ENCODE measurements at regions not wholly inside any gene's neighbourhood (a gene's known extent, or its start where the extent isn't known, plus 50 kb on each side); places are given as distances from the start of the nearest gene placed in this dataset.

DNA sequence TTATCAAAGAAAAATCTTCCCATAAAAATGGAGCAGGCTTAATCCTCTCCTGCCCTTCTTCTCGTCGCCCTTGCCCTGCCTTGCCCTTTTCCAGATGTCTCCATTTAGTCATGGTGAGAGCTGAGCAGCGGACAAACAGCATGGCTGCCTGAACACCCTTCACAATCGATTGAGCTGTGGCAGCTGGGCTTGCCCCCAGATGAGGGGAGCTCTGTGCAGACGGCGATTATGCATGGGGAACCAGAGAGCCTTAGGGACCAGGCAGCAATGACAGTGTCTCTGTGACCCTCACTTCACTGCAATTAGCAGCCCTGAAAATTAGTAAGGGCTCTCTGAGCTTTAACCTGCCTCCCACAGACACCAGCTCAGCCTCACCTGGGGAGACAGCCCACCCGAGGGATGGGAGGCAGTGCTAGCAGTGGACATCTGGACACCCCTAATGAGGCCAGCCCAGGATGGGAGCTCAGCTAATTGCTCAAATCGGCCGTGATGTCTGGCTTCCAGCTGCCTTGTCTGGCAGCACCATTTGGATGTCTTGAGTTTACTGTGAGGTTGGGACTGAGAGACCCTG is 365.7 kb downstream of the TNS1 start:
- H3K79me2 ChIP-seq (replicated peaks; ENCODE audit: insufficient read depth): no peaks in the 10 kb centered on the region
- H3K4me3 Mint-ChIP-seq: no peak overlapping the region
- H4K20me1 ChIP-seq (replicated peaks; ENCODE audit: insufficient read depth): no peaks in the 10 kb centered on the region
- DNase-seq (ENCODE audit: low spot score) (no peak), ATAC-seq (no peak)
- H3K27me3 ChIP-seq (ENCODE audit: insufficient read depth): no peaks in the 10 kb centered on the region
- no peaks in the 10 kb centered on the region for H3K36me3 ChIP-seq (ENCODE audit: insufficient read depth)
- peaks cover 12% of the 10 kb centered on the region for H3K9me2 ChIP-seq (ENCODE audit: insufficient read depth)
- H3K27me3 Mint-ChIP-seq (ENCODE audit: insufficient read depth, low read depth, poor library complexity): peaks cover 5% of the 10 kb centered on the region
- H3K4me1 Mint-ChIP-seq: no peaks in the 10 kb centered on the region
- no peaks in the 10 kb centered on the region for H3F3A ChIP-seq (replicated peaks; ENCODE audit: low read depth)
- no peak overlapping the region for H3K4me3 ChIP-seq
- H3K4me1 ChIP-seq (ENCODE audit: insufficient read depth): no peaks in the 10 kb centered on the region
- no peaks in the 10 kb centered on the region for H3K9me3 Mint-ChIP-seq
- H3K4me2 ChIP-seq: no peak overlapping the region
- no peak overlapping the region for H3K27ac ChIP-seq (ENCODE audit: low read depth)
- H3K27ac Mint-ChIP-seq: no peak overlapping the region
- no peak overlapping the region for H2AFZ ChIP-seq
- no peak for TF ChIP-seq NANOG (IDR thresholded peaks at IDR 0.05; ENCODE audit: borderline replicate concordance)
- TF ChIP-seq, protein P1, sequence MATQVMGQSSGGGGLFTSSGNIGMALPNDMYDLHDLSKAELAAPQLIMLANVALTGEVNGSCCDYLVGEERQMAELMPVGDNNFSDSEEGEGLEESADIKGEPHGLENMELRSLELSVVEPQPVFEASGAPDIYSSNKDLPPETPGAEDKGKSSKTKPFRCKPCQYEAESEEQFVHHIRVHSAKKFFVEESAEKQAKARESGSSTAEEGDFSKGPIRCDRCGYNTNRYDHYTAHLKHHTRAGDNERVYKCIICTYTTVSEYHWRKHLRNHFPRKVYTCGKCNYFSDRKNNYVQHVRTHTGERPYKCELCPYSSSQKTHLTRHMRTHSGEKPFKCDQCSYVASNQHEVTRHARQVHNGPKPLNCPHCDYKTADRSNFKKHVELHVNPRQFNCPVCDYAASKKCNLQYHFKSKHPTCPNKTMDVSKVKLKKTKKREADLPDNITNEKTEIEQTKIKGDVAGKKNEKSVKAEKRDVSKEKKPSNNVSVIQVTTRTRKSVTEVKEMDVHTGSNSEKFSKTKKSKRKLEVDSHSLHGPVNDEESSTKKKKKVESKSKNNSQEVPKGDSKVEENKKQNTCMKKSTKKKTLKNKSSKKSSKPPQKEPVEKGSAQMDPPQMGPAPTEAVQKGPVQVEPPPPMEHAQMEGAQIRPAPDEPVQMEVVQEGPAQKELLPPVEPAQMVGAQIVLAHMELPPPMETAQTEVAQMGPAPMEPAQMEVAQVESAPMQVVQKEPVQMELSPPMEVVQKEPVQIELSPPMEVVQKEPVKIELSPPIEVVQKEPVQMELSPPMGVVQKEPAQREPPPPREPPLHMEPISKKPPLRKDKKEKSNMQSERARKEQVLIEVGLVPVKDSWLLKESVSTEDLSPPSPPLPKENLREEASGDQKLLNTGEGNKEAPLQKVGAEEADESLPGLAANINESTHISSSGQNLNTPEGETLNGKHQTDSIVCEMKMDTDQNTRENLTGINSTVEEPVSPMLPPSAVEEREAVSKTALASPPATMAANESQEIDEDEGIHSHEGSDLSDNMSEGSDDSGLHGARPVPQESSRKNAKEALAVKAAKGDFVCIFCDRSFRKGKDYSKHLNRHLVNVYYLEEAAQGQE (IDR thresholded peaks at IDR 0.05; ENCODE audit: unreplicated experiment): no peak
- TF ChIP-seq ZNF114 (CRISPR knock-in tag; IDR thresholded peaks at IDR 0.05): no peak
- no peak for TF ChIP-seq CTCF (conservative IDR thresholded peaks at IDR 0.05; ENCODE audit: low read depth in 2 of 2)
- TF ChIP-seq, protein P2, sequence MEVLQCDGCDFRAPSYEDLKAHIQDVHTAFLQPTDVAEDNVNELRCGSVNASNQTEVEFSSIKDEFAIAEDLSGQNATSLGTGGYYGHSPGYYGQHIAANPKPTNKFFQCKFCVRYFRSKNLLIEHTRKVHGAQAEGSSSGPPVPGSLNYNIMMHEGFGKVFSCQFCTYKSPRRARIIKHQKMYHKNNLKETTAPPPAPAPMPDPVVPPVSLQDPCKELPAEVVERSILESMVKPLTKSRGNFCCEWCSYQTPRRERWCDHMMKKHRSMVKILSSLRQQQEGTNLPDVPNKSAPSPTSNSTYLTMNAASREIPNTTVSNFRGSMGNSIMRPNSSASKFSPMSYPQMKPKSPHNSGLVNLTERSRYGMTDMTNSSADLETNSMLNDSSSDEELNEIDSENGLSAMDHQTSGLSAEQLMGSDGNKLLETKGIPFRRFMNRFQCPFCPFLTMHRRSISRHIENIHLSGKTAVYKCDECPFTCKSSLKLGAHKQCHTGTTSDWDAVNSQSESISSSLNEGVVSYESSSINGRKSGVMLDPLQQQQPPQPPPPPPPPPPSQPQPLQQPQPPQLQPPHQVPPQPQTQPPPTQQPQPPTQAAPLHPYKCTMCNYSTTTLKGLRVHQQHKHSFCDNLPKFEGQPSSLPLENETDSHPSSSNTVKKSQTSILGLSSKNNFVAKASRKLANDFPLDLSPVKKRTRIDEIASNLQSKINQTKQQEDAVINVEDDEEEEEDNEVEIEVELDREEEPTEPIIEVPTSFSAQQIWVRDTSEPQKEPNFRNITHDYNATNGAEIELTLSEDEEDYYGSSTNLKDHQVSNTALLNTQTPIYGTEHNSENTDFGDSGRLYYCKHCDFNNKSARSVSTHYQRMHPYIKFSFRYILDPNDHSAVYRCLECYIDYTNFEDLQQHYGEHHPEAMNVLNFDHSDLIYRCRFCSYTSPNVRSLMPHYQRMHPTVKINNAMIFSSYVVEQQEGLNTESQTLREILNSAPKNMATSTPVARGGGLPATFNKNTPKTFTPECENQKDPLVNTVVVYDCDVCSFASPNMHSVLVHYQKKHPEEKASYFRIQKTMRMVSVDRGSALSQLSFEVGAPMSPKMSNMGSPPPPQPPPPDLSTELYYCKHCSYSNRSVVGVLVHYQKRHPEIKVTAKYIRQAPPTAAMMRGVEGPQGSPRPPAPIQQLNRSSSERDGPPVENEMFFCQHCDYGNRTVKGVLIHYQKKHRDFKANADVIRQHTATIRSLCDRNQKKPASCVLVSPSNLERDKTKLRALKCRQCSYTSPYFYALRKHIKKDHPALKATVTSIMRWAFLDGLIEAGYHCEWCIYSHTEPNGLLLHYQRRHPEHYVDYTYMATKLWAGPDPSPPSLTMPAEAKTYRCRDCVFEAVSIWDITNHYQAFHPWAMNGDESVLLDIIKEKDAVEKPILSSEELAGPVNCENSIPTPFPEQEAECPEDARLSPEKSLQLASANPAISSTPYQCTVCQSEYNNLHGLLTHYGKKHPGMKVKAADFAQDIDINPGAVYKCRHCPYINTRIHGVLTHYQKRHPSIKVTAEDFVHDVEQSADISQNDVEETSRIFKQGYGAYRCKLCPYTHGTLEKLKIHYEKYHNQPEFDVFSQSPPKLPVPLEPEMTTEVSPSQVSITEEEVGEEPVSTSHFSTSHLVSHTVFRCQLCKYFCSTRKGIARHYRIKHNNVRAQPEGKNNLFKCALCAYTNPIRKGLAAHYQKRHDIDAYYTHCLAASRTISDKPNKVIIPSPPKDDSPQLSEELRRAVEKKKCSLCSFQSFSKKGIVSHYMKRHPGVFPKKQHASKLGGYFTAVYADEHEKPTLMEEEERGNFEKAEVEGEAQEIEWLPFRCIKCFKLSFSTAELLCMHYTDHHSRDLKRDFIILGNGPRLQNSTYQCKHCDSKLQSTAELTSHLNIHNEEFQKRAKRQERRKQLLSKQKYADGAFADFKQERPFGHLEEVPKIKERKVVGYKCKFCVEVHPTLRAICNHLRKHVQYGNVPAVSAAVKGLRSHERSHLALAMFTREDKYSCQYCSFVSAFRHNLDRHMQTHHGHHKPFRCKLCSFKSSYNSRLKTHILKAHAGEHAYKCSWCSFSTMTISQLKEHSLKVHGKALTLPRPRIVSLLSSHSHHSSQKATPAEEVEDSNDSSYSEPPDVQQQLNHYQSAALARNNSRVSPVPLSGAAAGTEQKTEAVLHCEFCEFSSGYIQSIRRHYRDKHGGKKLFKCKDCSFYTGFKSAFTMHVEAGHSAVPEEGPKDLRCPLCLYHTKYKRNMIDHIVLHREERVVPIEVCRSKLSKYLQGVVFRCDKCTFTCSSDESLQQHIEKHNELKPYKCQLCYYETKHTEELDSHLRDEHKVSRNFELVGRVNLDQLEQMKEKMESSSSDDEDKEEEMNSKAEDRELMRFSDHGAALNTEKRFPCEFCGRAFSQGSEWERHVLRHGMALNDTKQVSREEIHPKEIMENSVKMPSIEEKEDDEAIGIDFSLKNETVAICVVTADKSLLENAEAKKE (CRISPR knock-in tag; IDR thresholded peaks at IDR 0.05): no peak
- TF ChIP-seq, protein P3, sequence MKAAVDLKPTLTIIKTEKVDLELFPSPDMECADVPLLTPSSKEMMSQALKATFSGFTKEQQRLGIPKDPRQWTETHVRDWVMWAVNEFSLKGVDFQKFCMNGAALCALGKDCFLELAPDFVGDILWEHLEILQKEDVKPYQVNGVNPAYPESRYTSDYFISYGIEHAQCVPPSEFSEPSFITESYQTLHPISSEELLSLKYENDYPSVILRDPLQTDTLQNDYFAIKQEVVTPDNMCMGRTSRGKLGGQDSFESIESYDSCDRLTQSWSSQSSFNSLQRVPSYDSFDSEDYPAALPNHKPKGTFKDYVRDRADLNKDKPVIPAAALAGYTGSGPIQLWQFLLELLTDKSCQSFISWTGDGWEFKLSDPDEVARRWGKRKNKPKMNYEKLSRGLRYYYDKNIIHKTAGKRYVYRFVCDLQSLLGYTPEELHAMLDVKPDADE (IDR thresholded peaks at IDR 0.05): no peak
- no peak for TF ChIP-seq ZNF331 (CRISPR knock-in tag; IDR thresholded peaks at IDR 0.05; ENCODE audit: low read depth)
- TF ChIP-seq POLR2AphosphoS5 (IDR thresholded peaks at IDR 0.05; ENCODE audit: low read depth): no peak
- TF ChIP-seq CREB1 (CRISPR knock-in tag; IDR thresholded peaks at IDR 0.05; ENCODE audit: low read depth): no peak
- TF ChIP-seq JUNB (IDR thresholded peaks at IDR 0.05; ENCODE audit: unreplicated experiment): no peak
- TF ChIP-seq EZH2 (IDR thresholded peaks at IDR 0.05; ENCODE audit: low read depth, unreplicated experiment): no peak
- TF ChIP-seq STAT1 (IDR thresholded peaks at IDR 0.05; ENCODE audit: unreplicated experiment): no peak
- TF ChIP-seq EZH2phosphoT487 (IDR thresholded peaks at IDR 0.05; ENCODE audit: unreplicated experiment): no peak
- no peaks in the 10 kb centered on the region for H3K36me3 Mint-ChIP-seq (ENCODE audit: low read depth)
